ENCODE measurements at regions not wholly inside any gene's neighbourhood (a gene's known extent, or its start where the extent isn't known, plus 50 kb on each side); places are given as distances from the start of the nearest gene placed in this dataset.

DNA sequence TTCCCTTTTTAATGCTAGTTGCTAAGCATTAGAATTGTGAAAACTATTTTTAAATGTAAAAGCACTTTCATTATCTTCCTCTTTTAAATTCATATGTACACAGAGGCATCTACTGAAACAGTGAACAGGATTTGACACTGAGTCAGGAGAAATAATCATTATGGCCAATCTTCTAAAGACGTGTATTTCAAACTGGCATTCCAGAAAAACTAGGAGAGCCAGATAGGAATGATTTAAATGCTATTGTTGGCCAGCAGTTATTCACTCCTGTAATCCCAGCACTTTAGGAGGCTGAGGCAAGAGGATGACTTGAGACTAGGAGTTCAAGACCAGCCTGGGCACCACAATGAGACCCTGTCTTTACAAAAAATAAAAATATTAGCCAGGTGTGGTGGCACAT, 67.6 kb upstream of the RAP2B start:
- ATAC-seq: no peak
- no peaks in the 10 kb centered on the region for H3K9me3 Mint-ChIP-seq
- no peaks in the 10 kb centered on the region for H3K4me1 Mint-ChIP-seq
- H3K27me3 Mint-ChIP-seq: no peaks in the 10 kb centered on the region
- no peaks in the 10 kb centered on the region for H3K36me3 Mint-ChIP-seq
- H3K4me3 Mint-ChIP-seq: no peak overlapping the region
- no peak overlapping the region for H3K27ac Mint-ChIP-seq

DNA sequence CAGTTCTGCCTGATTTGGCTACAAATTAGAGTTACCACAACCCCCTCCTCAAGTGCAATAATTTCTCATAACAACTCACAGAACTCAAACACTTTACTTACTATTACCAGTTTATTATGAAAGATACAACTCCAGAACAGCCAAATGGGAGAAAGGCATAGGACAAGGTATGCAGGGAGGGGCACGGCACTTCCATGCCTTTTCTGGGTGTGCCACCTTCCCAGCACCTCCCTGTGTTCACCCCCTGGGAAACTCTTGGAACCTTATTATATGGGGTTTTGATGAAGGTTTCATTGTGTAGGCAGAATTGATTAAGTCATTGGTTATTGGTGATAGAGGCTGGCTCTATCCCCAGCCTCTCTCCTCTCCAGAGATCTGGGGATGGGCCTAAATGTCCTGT, 66.6 kb upstream of the RAP2B start:
- Mint-ChIP-seq H3K27ac (no peak overlapping the region), H3K27me3 (no peaks in the 10 kb centered on the region), H3K4me3 (no peak overlapping the region), H3K9me3 (no peaks in the 10 kb centered on the region), H3K36me3 (no peaks in the 10 kb centered on the region), H3K4me1 (no peaks in the 10 kb centered on the region)
- no peak for ATAC-seq

DNA sequence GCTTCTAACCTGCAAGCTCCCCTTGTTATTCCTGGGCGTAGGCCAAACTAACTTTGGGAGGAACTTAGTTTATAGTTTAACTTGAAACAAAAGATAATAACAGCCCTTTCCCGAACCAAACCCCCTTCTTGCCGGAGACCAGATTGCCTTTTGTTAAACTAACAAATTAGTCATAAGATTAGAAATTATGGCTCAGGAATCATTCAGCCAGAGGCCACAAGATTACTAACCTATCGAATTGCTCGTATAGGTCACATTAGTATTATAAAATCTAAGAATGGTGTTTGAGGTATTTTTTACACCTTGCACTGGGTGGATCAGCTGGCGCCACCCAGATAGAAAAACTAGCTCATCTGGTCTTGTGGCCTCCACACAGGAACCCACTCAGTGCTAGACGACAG, 65.3 kb upstream of the RAP2B start:
- Mint-ChIP-seq H3K27ac (no peak overlapping the region), H3K4me3 (no peak overlapping the region), H3K36me3 (no peaks in the 10 kb centered on the region), H3K27me3 (no peaks in the 10 kb centered on the region), H3K9me3 (no peaks in the 10 kb centered on the region), H3K4me1 (no peaks in the 10 kb centered on the region)
- ATAC-seq: no peak

DNA sequence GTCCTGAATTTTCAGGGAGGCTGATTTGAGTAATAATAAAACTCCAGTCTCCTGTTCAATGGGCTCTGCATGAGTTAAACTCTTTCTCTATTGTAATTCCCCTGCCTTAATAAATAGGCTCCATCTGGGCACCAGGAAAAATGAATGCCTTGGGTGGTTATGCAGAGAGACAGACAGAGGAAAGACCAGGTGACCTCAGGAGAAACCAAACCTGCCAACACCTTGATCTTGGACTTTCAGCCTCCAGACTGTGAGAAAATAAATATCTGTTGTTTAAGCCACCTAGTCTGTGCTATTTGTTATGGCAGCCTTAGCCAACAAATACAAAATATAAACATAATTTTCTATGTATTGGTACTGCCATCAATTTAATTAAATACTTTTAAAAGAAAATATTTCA, 64.8 kb upstream of the RAP2B start:
- Mint-ChIP-seq H3K27me3 (no peaks in the 10 kb centered on the region), H3K36me3 (no peaks in the 10 kb centered on the region), H3K27ac (no peak overlapping the region), H3K4me3 (no peak overlapping the region), H3K9me3 (no peaks in the 10 kb centered on the region), H3K4me1 (no peaks in the 10 kb centered on the region)
- ATAC-seq: no peak

DNA sequence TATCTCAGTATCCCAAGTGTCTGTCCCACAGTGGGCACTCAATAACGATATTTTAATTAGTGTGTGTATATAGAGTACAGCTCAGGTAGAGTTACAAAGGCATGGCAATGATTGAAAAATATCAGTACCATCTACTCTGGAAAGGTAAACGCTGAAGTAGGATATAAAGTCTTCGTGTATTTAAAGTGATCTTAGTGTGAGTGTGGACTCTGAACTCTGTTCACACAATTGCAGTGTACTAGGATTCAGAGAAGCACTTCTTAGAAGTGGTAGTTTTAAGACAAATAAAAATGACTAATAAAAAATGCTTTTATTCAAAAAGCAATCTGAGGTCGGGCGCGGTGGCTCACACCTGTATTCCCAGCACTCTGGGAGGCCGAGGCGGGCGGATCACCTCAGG, 62.9 kb upstream of the RAP2B start:
- Mint-ChIP-seq H3K4me1 (no peaks in the 10 kb centered on the region), H3K9me3 (no peaks in the 10 kb centered on the region), H3K4me3 (no peak overlapping the region), H3K27ac (no peak overlapping the region), H3K36me3 (no peaks in the 10 kb centered on the region), H3K27me3 (no peaks in the 10 kb centered on the region)
- no peak for ATAC-seq

DNA sequence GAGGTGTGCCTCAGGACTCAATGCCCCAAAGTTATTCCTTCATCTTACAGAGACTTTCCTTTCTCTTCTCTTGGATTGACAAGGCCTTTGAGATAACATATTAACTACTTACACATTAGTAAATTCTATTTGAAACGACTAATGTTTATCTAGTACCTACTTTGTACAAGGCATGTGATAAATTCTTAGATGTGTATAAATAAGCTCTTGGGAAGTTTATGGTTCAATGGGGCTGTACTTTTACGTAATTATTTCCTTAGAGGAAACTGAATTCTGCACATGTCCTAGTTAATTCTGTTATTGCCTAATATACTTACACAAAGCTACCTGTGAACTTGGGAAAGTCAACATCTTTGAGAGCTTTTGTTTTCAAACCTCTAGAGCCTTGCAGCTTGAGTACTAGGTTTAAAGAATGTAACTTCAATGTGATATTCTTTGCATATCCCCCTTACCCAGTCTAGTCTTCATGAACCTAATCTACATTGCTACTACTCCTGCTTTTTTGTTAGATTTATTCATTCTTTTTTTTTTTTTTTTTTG, 58.5 kb upstream of the RAP2B start:
- no peaks in the 10 kb centered on the region for H3K36me3 Mint-ChIP-seq
- no peaks in the 10 kb centered on the region for H3K27me3 Mint-ChIP-seq
- H3K27ac Mint-ChIP-seq: no peak overlapping the region
- no peak for ATAC-seq
- no peak overlapping the region for H3K4me3 Mint-ChIP-seq
- no peaks in the 10 kb centered on the region for H3K4me1 Mint-ChIP-seq
- no peaks in the 10 kb centered on the region for H3K9me3 Mint-ChIP-seq

DNA sequence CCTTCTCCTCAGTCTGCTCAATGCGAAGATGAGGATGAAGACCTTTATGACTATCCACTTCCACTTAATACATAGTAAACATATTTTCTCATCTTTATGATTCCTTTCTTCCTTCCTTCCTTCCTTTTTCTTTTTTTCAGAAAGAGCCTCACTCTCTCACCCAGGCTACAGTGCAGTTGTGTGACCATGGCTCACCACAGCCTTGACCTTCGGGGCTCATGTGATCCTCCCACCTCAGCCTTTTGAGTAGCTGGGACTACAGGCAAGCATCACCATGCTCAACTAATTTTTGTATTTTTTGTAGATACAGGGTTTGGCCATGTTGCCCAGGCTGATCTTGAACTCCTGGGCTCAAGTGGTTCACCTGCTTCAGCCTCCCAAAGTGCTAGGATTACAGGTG, 52.0 kb upstream of the RAP2B start:
- Mint-ChIP-seq H3K27me3 (no peaks in the 10 kb centered on the region), H3K27ac (no peak overlapping the region), H3K4me1 (no peaks in the 10 kb centered on the region), H3K4me3 (no peak overlapping the region), H3K9me3 (no peaks in the 10 kb centered on the region), H3K36me3 (no peaks in the 10 kb centered on the region)
- no peak for ATAC-seq

DNA sequence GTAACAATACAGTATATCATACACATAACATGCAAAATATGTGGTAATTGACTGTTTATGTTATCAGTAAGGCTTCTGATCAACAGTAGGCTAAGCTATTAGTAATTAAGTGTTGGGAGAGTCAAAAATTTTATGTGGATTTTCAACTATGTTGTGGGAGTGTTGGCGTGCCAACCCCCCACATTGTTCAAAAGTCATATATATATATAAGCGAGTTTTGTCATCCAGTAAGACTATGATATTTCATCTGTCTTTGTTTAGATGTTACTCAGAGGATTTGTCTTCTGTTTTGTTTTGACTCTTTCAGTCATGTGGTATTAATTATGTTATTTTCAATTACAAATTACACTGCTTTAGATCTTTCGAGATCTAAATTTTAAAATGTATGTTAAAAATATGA, 51.0 kb upstream of the RAP2B start:
- no peak for ATAC-seq
- H3K9me3 Mint-ChIP-seq: no peaks in the 10 kb centered on the region
- H3K36me3 Mint-ChIP-seq: no peaks in the 10 kb centered on the region
- H3K4me1 Mint-ChIP-seq: no peaks in the 10 kb centered on the region
- no peak overlapping the region for H3K27ac Mint-ChIP-seq
- no peak overlapping the region for H3K4me3 Mint-ChIP-seq
- no peaks in the 10 kb centered on the region for H3K27me3 Mint-ChIP-seq
